Spleen (tissue), 7 donors: ENCODE measurements at regions not wholly inside any gene's neighbourhood (a gene's known extent, or its start where the extent isn't known, plus 50 kb on each side); places are given as distances from the start of the nearest gene placed in this dataset.
"Not testable (repeated sequence)": the region's sequence is repeated elsewhere in the genome, so short reads cannot be mapped to it uniquely, and the experiment has no call there.

Source experiments
- POLR2A ChIP-seq, 3 donors: fragments of 450-650 bp; IDR thresholded peaks; one replicate each; pipeline ENCODE4 v1.5.1; 2017; ENCODE audit warnings: antibody characterized with exemption in 3 of 3, mild to moderate bottlenecking in 1 of 3
- POLR2AphosphoS5 ChIP-seq, 3 donors: sonication (generic); formaldehyde crosslinking; IDR thresholded peaks; one replicate each; pipeline ENCODE4 v1.5.1; 2017; ENCODE audit warnings: antibody characterized with exemption in 3 of 3
- TF ChIP-seq, protein P1 (sequence below), 11 experiments: fragments of 200-600 bp in 7 of 11; fragments of 450-650 bp in 4 of 11; sonication (generic) in 4 of 11; IDR thresholded peaks in 8 of 11; conservative IDR thresholded peaks in 3 of 11; 1 replicate in 7 of 11; 2 replicates in 4 of 11; pipeline versions ENCODE4 v1.4.0 to v1.8.0; 2016 to 2021; ENCODE audit warnings: antibody characterized with exemption in 11 of 11, inconsistent platforms in 4 of 11, mild to moderate bottlenecking in 1 of 11
- donor health status: DM: no; HTN: no; CAD: no; lungs with moderate emphysema.
- donor health status: DM: no; HTN: no; CAD: no.
- donor health status: DM: no; HTN: no; CAD: no.

DNA sequence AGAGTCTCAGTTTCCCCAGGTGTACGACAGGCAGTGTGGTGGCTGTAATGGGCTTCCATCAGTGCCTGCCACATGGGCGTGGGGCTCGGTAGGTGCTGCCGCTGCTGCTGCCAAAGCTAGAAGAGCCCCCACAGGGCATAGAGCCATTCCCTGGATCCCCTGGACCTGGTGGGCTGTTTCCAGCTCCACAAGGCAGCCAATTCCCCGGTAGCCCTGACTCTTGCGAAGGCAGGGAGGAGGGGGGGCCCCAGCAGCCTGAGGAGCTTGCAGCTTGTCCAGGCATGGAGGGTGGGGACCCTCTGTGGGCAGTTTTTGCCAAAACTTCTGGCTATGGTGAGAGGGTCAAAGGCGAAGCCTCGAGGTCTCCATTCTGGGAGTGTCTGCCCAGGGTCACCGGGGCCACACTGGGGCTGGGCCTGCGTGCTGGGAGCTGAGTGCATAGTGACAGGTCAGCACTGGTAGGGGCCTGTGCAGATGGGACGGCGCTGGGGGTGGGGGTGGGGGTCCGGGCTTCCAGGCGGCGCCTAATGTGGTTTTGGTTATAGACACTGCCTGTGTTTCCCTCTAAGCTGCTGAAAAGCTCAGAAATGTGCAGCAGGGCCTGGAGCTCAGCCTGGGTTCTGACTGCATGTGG is 56.8 kb upstream of the METTL9 start:
- TF ChIP-seq, protein P1, sequence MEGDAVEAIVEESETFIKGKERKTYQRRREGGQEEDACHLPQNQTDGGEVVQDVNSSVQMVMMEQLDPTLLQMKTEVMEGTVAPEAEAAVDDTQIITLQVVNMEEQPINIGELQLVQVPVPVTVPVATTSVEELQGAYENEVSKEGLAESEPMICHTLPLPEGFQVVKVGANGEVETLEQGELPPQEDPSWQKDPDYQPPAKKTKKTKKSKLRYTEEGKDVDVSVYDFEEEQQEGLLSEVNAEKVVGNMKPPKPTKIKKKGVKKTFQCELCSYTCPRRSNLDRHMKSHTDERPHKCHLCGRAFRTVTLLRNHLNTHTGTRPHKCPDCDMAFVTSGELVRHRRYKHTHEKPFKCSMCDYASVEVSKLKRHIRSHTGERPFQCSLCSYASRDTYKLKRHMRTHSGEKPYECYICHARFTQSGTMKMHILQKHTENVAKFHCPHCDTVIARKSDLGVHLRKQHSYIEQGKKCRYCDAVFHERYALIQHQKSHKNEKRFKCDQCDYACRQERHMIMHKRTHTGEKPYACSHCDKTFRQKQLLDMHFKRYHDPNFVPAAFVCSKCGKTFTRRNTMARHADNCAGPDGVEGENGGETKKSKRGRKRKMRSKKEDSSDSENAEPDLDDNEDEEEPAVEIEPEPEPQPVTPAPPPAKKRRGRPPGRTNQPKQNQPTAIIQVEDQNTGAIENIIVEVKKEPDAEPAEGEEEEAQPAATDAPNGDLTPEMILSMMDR (IDR thresholded peaks at IDR 0.05 in 8 of 11, conservative IDR thresholded peaks at IDR 0.05 in 3 of 11), result not testable (repeated sequence)
- TF ChIP-seq POLR2A, POLR2AphosphoS5 (IDR thresholded peaks at IDR 0.05): not testable (repeated sequence)
